HK-2 (cell line): ENCODE measurements at regions not wholly inside any gene's neighbourhood (a gene's known extent, or its start where the extent isn't known, plus 50 kb on each side); places are given as distances from the start of the nearest gene placed in this dataset.

Source experiments
- DNase-seq: peaks from one replicate; pipeline ENCODE4 v3.0.0-alpha.2; 2018; ENCODE audit not compliant: unreplicated experiment

DNA sequence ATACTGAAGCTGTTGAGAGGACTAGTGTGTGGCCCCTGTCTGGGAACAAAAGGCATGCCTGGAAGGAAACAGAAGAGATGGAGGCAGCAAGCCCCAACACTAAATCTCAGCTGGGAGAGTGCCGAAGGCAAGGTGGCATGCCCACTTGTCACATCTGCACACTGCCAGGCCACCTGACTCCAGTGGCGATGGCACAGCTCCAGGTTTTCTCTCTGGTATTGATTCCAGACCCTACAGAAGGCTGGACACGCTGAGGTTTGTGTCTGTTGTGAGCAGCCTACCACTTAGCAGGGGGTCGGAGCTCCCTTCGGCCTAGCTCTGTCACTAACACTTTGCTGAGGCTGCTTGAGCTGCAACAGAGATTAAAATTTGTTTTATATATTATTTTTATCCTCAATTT lies 307.3 kb downstream of the TDRD15 start:
- DNase-seq, result no peak

DNA sequence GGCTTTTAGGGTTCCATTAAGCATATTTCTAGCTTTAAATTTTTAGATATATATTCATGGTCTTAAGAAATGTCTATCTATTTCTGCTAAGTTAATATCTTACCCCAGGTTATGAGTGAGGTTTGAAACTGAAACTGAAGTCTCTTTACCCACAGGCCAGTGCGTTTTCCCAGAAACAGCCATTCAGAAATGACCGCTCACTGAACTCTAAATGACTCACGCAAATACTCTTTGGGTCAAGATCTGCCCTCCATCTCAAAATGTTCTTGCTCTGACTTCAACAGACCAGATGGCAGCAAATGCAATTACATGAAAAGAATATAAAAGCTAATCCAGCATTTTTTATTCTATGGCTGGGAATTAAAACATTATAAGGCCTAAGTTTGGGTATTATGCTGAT lies 315.2 kb downstream of the TDRD15 start:
- no peak for DNase-seq

DNA sequence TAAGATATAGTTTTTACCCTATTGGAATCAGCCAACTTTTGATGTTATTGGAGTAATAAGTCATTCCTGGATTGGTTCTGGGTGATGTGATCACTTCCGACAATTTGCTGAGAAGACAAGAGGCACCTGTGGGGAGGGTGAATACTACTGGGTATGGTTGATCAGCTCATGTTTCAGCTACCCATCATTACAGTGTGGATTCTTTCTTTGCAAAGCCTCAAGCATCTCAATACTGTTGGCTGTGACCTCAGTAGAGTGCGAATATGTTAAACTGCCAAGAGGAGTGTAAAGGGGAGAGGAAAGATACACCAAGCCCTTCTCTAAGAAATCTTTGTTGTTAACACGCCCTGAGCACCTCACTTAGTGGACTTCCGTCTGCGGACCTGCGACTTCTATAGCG lies 317.7 kb downstream of the TDRD15 start:
- DNase-seq, result no peak

DNA sequence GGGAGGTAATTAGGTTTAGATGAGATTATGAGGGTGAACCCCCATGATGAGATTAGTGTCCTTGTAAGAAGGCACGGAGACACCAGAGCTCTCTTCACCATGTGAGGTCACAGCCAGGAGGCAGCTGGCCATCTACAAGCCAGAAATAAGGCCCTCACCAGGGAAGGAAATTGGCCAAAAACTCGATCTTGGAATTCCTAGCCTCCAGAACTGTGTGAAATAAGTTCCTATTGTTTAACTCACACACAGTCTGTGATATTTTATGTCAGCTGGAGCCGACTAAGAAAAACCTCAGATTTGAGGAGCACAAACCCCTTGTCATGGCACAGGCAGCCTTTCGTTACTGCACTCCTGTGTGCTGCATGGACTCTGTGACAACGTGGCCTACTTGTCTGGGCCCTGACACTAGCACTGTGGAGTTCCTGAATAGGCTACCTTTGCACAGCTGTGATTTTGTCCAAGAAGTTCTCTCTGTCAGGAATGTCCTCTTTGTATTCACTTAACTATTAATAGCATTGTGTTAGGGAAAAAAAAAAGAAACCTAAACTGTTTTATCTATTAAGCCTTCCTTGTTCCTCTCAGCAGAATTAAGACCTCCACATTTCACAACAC lies 319.8 kb downstream of the TDRD15 start:
- no peak for DNase-seq

DNA sequence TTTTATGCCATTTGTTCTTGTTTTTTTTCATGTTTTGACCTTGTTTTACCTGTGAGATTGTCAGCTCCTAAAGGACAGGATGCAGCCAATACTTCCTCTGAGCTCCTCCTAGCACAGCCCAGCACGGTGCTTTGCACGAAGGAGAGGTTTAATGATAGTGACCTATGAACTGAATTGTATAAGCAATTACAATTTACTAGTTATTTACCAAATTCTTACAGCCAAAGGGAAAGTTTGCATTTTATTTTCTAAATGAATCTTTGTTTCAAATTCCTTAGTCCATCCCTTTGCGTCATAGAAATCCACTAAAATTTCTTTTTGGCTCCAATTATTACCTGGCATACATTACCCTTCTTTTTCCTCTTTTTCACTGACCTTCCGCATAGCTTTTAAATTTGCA lies 326.1 kb downstream of the TDRD15 start:
- DNase-seq, result no peak

DNA sequence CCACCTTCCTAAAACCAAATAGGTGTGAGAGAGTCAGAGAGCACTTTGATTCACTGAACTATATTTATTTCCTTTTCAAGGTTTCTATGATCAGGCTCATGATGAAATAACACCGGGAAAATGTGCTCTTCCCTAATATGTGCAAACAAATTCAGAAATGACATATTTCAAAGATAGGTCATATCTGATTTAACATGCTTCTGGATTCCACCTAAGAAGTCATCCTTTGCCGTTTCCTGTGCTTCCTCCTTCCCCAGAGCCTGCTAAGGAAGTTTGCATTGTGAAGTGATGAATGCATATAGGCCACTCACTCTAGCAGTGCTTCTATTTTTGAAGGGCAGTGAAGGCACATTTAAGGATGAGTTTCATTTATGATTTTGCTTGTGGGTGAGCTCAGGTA lies 327.6 kb downstream of the TDRD15 start:
- no peak for DNase-seq

DNA sequence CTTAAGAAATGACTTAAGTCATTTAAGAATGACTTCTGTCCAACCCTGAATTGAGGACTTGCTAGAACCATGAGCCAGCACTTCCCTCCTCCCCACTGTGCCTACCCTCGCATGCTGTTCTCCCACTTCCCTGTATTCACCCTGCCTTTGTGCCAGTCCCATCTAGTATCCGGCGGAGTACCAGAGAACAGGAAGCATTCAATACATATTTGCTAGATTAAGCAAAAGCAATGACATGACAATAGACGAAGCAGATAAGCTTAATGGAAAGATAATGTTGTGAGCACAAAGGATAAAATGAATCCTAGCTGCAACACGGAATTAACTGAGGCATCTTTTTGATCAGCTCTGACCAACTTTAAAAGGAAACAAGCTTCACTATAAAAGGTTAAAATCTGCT lies 328.5 kb downstream of the TDRD15 start:
- DNase-seq, result no peak

DNA sequence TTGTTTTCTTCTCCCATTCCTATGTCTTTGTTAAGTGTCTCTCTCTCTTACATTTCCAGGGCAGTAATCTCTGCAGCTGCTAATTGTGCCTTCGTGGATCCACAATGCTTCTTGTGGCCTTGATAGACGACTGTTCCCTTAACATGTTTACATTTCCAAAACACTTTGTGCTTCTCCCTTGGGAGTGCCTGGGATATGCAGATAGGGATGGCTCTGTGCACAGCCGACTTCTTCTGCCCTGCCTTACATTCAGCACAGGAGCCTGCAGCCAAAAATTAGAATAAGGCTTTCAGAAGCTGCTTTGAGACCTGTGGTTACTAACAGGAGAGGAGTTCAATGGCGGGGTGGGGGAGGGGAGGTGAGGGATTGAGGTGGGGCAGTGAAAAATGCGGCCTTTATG lies 328.9 kb downstream of the TDRD15 start:
- no peak for DNase-seq

DNA sequence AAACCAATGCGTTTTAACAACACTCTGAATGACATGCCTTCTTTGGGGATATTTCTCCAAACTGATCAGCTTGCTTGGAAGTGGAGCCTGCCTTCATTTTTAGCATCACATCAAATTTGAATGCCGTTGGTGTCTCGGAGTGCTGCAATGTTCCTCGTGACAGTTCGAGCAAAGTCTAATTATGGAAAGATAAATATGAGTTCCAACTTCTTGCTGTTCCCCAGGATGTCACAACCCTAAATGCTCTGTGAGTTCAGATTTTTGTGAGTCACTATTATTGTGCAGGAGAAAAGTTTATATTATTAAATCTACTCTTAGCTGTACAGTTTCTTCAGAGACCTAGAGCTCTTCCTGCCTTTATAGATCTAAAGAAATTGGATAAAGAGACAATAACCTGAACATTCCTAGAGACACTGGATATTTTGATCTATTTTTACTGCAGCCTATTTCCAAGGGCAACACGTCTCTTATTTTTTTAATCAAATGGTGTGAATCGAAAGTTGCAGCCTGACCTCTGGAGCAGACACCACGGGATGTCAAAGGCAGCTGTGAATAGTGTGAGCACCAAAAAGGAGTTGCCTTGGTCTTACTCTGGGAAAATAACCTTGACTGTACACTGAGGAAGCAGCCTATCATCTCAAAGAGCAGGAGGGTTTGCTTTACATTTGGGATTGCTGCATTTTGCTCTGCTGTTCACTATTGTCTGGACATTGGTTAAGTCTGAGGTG lies 330.1 kb downstream of the TDRD15 start:
- no peak for DNase-seq

DNA sequence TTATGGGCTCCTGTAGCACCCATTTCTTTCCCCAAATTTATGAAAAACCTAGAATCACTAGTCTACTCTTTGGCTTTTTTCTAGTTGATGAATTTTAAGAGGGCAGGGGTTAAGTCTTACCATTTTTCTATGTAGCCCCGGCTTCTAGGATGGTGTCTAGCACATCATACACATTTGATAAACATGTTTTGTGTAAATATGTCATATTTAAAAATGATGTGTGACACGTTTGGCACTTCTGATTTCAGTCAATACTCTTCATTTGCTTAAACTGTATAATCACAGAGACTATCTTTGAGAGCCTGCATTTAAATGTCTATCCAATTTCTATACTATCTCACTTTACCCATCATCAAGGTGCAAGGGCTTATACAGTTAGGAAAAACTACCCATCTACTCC lies 331.1 kb downstream of the TDRD15 start:
- DNase-seq, result no peak

DNA sequence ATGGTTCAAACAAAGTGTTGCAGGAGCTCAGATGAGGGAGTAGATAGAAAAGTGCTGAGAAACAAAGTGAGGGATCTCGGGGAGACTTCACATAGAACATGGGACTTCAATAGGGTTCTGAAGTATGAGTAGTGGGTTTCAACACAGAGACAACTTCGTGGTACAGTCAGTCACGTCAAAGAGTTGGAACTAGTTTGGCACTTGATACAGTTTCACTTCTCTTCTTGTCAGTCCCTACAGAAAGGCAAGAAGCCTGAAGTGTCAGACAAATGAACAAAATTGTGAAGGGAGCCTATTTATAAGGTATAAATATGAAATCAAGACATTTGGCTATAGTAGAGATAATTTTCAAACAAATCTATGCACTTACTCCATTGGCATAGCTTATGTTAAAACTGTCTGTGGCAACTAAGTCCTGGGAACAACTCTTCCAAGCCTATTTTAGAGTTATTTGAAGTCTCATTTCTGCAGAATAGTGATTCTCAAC lies 338.0 kb downstream of the TDRD15 start:
- no peak for DNase-seq

DNA sequence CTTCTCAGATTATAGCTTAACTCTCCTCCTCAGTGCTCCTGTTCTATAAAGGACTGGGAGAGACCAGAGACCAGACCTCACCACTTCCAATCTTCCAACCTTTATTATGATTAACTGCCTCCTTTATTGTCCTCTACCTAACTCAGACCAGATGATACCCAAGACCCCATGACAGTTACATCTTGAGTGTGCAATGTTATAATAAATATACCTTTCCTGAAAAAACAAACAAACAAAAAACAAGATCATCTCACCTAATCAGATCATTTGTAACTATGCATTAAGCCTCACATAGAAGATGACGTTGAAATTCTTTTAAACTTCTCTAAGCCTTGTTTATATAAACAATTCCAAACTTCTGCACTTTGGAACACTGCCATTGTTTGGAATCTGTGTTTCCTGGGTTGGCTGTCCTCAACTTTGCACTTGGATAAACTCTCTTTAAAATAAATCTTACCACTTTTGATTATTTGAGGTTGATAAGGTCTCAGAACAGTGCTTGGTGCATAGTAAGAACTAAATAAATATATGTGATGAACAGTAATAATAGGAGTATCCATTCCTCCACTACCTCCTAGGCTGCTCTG lies 342.7 kb downstream of the TDRD15 start:
- no peak for DNase-seq

DNA sequence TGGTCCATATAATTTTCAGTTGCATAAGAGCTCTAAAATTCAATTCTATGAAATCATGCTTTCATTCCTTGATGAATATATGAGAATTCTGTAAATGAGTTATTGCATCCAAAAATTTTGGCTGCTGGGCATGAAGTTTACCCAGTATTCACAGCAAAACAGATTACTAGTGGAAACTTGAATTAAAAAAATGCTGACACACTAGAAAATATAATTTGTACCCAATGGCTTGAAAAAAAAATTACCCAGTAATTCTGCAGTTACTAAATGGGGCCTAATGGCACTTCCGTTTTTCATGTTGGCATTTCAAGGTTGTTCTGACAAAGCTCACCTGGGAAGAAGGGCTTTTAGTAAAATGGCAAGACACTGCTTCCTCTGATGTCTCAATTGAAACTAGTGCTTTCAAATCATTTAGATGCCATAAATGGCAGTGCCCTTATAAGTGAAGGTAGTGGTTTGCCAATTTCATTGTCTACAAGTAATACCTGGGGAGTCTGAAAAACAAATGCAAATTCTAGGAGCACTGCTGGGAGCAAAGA lies 343.6 kb downstream of the TDRD15 start:
- no peak for DNase-seq

DNA sequence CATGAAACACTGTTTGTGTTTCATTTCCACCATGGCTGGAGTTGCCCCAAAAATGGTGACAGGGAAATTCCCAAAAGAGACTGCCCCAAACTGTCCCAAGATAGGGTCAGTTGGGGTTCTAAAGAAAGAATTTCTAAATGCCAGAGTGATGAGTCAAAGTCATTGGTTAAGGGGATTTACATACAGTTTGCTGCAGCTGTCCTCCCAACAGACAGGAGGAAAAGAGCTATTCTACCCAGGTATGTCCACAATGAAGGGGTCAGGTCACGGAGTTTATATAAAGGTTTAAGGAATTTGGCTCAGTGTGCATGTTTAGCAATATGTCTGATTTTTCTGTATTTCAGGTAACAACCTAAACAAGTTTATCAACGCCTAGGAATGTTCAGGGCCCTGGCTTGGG lies 344.1 kb downstream of the TDRD15 start:
- DNase-seq, result no peak

DNA sequence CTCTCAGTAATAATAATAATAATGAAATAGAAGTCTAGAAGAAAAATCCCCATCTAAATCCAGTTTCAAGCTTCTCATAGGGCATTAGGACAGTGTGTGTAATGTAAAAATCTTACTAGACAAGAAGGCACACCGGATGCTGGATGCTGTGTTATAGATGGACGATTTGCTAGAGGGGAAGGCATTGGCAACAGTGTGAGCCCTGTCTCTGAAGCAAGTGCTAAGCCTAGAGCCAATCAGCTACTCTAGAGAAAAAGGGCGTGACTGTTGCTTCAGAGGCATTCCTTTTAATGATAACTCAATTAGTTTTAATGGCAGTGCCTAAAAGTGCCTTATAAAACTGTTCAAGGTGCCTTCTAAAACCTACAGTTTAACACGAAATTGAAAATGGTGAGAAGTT lies 344.9 kb downstream of the TDRD15 start:
- no peak for DNase-seq

DNA sequence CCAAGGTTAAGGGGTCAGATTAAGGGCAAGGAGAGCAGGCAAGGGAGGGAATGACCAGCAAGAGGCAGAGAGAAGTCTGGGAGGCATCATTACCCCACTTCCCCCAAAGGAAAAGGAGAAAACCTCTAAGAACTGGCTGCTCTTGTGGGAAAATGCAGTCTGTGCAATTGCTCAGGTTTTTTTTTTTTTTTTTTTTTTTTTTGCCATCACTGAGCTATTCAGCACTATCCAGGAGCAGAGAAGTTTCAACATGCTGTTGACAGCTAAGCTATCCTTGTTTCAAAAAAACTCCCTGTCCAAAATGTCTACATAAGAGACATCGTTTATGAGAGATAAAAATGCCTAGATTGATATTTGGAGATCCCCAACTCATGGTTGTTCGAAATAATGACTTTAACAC lies 345.4 kb downstream of the TDRD15 start:
- no peak for DNase-seq

DNA sequence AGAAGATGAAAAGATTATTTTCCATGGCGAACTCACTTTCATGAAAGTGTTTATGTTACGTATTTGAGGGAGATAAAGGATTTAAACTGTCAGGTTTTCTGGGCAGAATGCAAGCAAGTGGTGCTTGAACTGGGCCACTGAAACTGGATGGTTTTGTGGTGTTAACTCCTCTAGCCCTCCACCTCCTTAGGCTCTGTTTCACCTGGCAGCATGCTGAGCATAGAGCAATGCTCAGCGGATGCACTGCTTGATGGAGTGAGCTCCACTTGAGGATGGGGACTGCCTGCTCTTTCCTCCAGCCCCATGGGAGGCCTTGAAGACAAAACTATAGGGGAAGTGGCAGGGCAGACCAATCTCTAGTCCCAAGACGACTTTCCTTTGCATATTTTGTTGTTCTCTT lies 345.8 kb downstream of the TDRD15 start:
- no peak for DNase-seq

DNA sequence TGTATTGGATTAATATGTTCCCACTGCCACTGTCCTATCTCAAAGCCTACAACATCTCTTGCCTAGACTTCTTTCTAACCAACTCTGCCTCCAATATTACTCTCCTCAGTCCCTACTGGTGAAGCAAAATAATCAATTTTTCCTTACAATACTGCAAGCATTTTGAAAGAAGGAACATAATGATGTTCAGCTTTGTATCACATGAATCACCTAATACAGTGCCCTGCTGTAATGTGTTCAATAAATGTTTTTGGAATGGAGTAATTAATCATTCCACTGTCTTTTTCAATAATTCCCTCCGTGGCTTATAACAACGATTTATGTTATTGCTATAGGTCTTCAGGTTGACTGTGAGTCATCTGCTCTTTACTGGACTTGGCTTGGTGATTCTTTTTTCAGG lies 356.4 kb downstream of the TDRD15 start:
- no peak for DNase-seq

DNA sequence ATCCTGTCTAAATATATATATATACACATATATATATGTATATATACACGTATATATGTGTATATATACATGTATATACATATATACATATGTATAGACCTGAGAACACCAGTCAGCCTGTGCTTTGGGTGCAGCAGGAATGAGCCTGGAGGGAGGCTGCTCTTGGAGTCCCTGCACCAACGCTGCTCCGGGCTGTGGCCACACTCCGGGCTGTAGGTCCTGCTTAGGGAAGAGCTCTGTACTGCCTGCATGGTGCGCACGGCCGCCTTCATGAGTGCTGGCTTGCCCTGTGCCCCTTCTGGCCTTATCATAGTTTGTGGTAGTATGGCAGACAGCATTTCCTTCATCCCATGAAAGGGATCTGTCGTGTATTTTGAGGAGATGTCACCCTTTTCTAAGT lies 360.9 kb downstream of the TDRD15 start:
- DNase-seq, result no peak

DNA sequence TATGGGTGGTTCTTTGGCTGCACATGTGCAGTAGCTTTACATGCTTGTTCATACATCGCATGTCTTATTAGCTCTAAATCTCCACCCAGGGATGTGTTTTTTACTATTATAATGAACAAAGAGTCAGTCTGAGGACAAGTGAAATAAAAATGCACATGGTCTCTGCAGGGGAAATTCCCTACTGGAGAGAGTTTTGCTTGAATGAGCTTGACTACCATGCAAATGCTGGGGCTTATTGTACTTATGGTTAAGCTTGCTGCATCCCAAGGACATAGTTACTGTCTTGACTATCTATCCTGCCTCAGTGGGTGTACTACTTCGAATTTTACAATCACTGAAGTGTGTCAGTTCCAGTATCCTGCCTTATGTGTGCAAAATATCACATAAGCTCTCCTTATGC lies 362.7 kb downstream of the TDRD15 start:
- no peak for DNase-seq

DNA sequence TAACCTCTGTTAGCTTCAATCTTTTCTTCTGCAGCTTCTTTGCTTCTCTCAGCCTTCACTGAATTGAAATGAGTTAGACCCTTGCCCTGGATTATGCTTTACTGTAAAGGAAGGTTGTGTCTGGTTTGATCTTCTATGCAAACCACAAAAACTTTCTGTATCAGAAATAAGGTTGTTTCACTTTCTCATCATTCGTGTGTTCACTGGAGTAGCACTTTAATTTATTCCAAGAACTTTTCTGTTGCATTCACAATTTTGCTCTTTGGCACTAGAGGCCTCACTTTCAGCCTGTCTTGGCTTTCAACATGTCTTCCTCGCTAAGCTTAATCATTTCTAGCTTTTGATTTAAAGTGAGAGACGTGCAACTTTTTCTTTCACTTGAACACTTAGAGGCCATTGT lies 365.3 kb downstream of the TDRD15 start:
- no peak for DNase-seq

DNA sequence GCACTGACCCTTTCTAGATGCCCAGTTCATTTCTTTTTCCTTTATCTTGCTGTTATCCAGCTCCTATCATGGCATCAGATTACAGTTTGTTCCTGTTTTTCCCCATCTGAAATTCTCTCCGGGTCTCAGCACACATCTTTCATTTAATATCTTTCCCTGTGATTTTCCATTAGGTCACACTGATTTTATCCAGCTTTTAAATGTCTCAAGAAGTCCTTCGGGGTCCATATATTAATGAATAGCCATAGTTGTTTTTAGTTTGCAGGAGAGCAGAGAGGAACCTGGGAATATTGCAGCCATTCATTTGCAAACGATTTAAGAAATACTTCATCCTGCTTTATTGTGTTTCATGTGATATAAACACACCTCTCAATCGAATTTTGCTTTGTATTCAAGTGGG lies 374.2 kb downstream of the TDRD15 start:
- DNase-seq, result no peak

DNA sequence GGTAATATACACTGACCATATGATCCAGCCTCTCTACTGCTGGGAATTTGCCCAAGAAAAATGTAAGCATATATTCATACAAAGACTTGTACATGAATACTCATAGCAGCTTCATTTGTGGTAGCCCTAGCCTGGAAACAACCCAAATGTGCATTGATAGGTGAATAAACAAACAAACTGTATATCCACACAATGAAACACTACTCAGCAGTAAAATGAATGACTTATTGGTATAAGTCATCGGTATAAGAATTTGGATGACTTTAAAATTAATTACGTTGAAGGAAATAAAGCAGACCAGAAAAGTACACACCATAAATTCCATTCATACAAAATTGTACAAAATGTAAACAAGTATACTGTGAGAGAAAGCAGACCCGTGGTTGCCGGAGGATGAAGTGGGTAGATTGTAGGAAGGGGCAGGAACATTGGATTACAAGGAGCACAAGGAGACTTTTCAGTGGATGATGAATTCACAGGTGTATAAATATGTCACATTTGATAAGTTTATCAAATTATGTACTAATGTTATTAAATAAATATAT lies 376.7 kb downstream of the TDRD15 start:
- no peak for DNase-seq
